ENCODE measurements at regions not wholly inside any gene's neighbourhood (a gene's known extent, or its start where the extent isn't known, plus 50 kb on each side); places are given as distances from the start of the nearest gene placed in this dataset.

DNA sequence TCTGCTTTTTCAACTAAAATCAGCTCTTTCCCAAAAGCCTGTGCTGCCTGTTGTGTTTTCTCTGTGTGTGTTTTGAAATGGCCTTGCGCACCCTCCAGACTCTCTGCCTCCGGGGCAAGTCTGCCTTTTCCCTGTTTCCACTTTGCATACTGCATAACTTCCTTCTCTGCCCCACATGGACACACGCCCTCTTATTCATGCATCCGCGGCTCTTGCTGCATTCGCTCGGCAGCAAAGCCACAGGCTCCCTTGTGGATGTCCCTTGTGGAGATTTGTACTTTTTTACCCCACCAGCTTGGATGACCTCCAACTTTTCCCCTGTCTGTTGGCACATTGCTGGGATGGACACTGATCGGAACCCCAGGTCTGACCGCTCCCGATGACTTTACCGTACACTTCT, 147.6 kb downstream of the ADSS2 start:
- TF ChIP-seq, protein P1, sequence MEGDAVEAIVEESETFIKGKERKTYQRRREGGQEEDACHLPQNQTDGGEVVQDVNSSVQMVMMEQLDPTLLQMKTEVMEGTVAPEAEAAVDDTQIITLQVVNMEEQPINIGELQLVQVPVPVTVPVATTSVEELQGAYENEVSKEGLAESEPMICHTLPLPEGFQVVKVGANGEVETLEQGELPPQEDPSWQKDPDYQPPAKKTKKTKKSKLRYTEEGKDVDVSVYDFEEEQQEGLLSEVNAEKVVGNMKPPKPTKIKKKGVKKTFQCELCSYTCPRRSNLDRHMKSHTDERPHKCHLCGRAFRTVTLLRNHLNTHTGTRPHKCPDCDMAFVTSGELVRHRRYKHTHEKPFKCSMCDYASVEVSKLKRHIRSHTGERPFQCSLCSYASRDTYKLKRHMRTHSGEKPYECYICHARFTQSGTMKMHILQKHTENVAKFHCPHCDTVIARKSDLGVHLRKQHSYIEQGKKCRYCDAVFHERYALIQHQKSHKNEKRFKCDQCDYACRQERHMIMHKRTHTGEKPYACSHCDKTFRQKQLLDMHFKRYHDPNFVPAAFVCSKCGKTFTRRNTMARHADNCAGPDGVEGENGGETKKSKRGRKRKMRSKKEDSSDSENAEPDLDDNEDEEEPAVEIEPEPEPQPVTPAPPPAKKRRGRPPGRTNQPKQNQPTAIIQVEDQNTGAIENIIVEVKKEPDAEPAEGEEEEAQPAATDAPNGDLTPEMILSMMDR (conservative IDR thresholded peaks at IDR 0.05; ENCODE audit: low read depth, low read length), result no peak
- no peak for TF ChIP-seq EZH2 (IDR thresholded peaks at IDR 0.05; ENCODE audit: low read length, unreplicated experiment)

Data from PC-3 (cell line).